GM12878 (cell line): ENCODE measurements at regions not wholly inside any gene's neighbourhood (a gene's known extent, or its start where the extent isn't known, plus 50 kb on each side); places are given as distances from the start of the nearest gene placed in this dataset.

Experiments used
- ATAC-seq: fragments of 200-7000 bp; cut with Tn5 transposase; 3 replicates; pipeline ENCODE4 v1.9.1; 2020; ENCODE audit warnings: mild to moderate bottlenecking, moderate library complexity
- BruUV-seq: library from RNA; stranded (reverse); fragments of 400-500 nt; replicated peaks from 2 replicates; lab custom pipeline; 2021; lab: Mats Ljungman, UMichigan
- CTCF ChIA-PET: fragments of 300-600 bp; sonication (Branson Sonifier 250); formaldehyde crosslinking; extraction: SDS; loops from one replicate; lab custom pipeline; 2021; ENCODE audit warnings: inconsistent platforms; lab: Yijun Ruan, JAX
- POLR2A ChIA-PET: fragments of 350-600 bp; formaldehyde crosslinking; extraction: SDS; loops from one replicate; lab custom pipeline; 2021; ENCODE audit warnings: inconsistent platforms; lab: Charles Lee
- RAD21 ChIA-PET: fragments of 300-600 bp; sonication (Branson Sonifier 250); formaldehyde crosslinking; loops from one replicate; lab custom pipeline; 2023; ENCODE audit warnings: antibody characterized with exemption; ENCODE audit not compliant: unreplicated experiment; lab: Charles Lee
- SMC1A ChIA-PET: fragments of 300-600 bp; sonication (Branson Sonifier 250); formaldehyde crosslinking; loops from one replicate; lab custom pipeline; 2023; ENCODE audit not compliant: unreplicated experiment, uncharacterized antibody; lab: Charles Lee
- DNase-seq: peaks from one replicate; pipeline ENCODE4 v3.0.0-alpha.2; 2011; ENCODE audit warnings: low read depth, low spot score
- FAIRE-seq: peaks from 3 replicates; lab custom pipeline; 2011; peaks lifted over from hg19 to GRCh38; lab: Jason Lieb, UNC
- H2AFZ ChIP-seq: 2 replicates; pipeline ENCODE4 v1.6.0; 2011; ENCODE audit warnings: low read depth, low read length, control low read depth; ENCODE audit not compliant: control insufficient read depth
- H3K27ac ChIP-seq: 2 replicates; pipeline ENCODE4 v1.5.1; 2011; ENCODE audit warnings: control low read depth; ENCODE audit not compliant: control insufficient read depth, insufficient read depth
- H3K27me3 ChIP-seq, 2 experiments: replicated peaks in 1 of 2; 2 replicates each; pipeline versions ENCODE4 v1.6.0 to v1.6.1; 2011; ENCODE audit warnings: low read length in 1 of 2; ENCODE audit not compliant: control insufficient read depth in 2 of 2, insufficient read depth in 2 of 2
- H3K36me3 ChIP-seq, 2 experiments: 2 replicates each; pipeline ENCODE4 v1.5.1; 2011; ENCODE audit warnings: low read length in 1 of 2; ENCODE audit not compliant: control insufficient read depth in 2 of 2, insufficient read depth in 2 of 2
- H3K4me1 ChIP-seq: 2 replicates; pipeline ENCODE4 v1.6.1; 2011; ENCODE audit warnings: mild to moderate bottlenecking, low read length, moderate library complexity, mixed read lengths; ENCODE audit not compliant: control insufficient read depth, insufficient read depth
- H3K4me2 ChIP-seq: 2 replicates; pipeline ENCODE4 v1.6.0; 2011; ENCODE audit warnings: control low read depth; ENCODE audit not compliant: control insufficient read depth, insufficient read depth
- H3K4me3 ChIP-seq: fragments of 200-600 bp; sonication (generic); 2 replicates; pipeline ENCODE4 v1.5.1; 2016
- H3K79me2 ChIP-seq: 2 replicates; pipeline ENCODE4 v1.6.0; 2011; ENCODE audit warnings: low read length; ENCODE audit not compliant: control insufficient read depth, insufficient read depth
- H3K9ac ChIP-seq: 2 replicates; pipeline ENCODE4 v1.8.0; 2011; ENCODE audit warnings: low read length, control low read depth, mixed read lengths; ENCODE audit not compliant: control insufficient read depth, insufficient read depth
- H3K9me3 ChIP-seq: replicated peaks from 3 replicates; pipeline ENCODE4 v1.5.1; 2011; ENCODE audit warnings: mild to moderate bottlenecking, low read length; ENCODE audit not compliant: control insufficient read depth, insufficient read depth
- H4K20me1 ChIP-seq: 2 replicates; pipeline ENCODE4 v1.6.0; 2011; ENCODE audit not compliant: control insufficient read depth, insufficient read depth
- ATF3 ChIP-seq: IDR thresholded peaks from 2 replicates; pipeline ENCODE4 v1.6.1; 2011; ENCODE audit warnings: low read depth, mild to moderate bottlenecking, low read length, moderate library complexity, borderline replicate concordance; ENCODE audit errors: extremely low read depth
- CBFB ChIP-seq: IDR thresholded peaks from 2 replicates; pipeline ENCODE4 v1.6.1; 2016; ENCODE audit warnings: antibody characterized with exemption, low read depth
- KDM1A ChIP-seq: fragments of 200-600 bp; sonication (generic); IDR thresholded peaks from 2 replicates; pipeline ENCODE4 v1.6.1; 2016; ENCODE audit warnings: borderline replicate concordance
- LARP7 ChIP-seq: fragments of 450-650 bp; IDR thresholded peaks from 2 replicates; pipeline ENCODE4 v1.6.1; 2017; ENCODE audit warnings: mild to moderate bottlenecking
- RELB ChIP-seq: fragments of 450-650 bp; IDR thresholded peaks from 2 replicates; pipeline ENCODE4 v1.6.1; 2017; ENCODE audit warnings: low read depth, mild to moderate bottlenecking, moderate library complexity
- SIX5 ChIP-seq: IDR thresholded peaks from 2 replicates; pipeline ENCODE4 v1.6.1; 2011; ENCODE audit warnings: mild to moderate bottlenecking, low read depth, low read length, moderate library complexity; ENCODE audit not compliant: severe bottlenecking
- TCF12 ChIP-seq: IDR thresholded peaks from 2 replicates; pipeline ENCODE4 v1.6.1; 2011; ENCODE audit warnings: low read depth, mild to moderate bottlenecking, low read length
- ZBED1 ChIP-seq: IDR thresholded peaks from 2 replicates; pipeline ENCODE4 v1.6.1; 2016; ENCODE audit warnings: borderline replicate concordance
- WGBS: methylation state at CpG from one replicate; pipeline ENCODE4 v1.1.6; 2016; ENCODE audit warnings: low lambda C conversion rate; ENCODE audit not compliant: insufficient replicate concordance, insufficient coverage; ENCODE audit errors: missing lambda C conversion rate; 5-methylcytosine and 5-hydroxymethylcytosine counted together
- in situ Hi-C: fragments of 300-500 bp; cut with MboI; formaldehyde crosslinking; loops from 9 replicates; pipeline ENCODE4 v1.14.3; 2018; ENCODE audit warnings: mixed read lengths
- intact Hi-C: fragments of 100-400 bp; cut with micrococcal nuclease; formaldehyde crosslinking; loops from one replicate; pipeline ENCODE4 v1.14.2; 2022; ENCODE audit not compliant: unreplicated experiment

GRCh38 chr9:16132513-16132912 is 579.7 kb downstream of the CCDC171 start:
- H3K4me1 ChIP-seq: no peaks in the 10 kb centered on the region
- SMC1A ChIA-PET: interaction anchor here (1.5 to 4.1 kb wide), 2 partner anchors 254 to 259 kb away, joined by 3 to 30 read pairs; no protein-coding TSS in a partner anchor
- H2AFZ ChIP-seq: no peak overlapping the region
- in situ Hi-C loops (loop anchor here (10.0 kb wide), 1 partner anchor 258 kb away; no protein-coding TSS in a partner anchor), intact Hi-C loops (no loop called here)
- no peaks in the 10 kb centered on the region for H3K79me2 ChIP-seq
- RAD21 ChIA-PET: interaction anchor here (1.6 kb wide), 1 partner anchor 259 kb away, joined by 4 read pairs; no protein-coding TSS in a partner anchor
- no peak overlapping the region for H3K4me2 ChIP-seq
- H3K9me3 ChIP-seq: no peaks in the 10 kb centered on the region; the same call in 2 of the 3 replicates
- WGBS: 31% methylated on average over 6 of the region's 6 CpGs
- TF ChIP-seq CBFB: no peak
- TF ChIP-seq RELB: no peak
- no peak for TF ChIP-seq LARP7
- no peak for TF ChIP-seq KDM1A
- no peak for TF ChIP-seq SIX5
- TF ChIP-seq ATF3: no peak
- TF ChIP-seq TCF12: no peak
- TF ChIP-seq ZBED1: no peak
- H4K20me1 ChIP-seq: no peaks in the 10 kb centered on the region
- no peaks in the 10 kb centered on the region for H3K36me3 ChIP-seq
- no peak for ATAC-seq
- POLR2A ChIA-PET: no interaction called here
- no peak for DNase-seq
- no peak overlapping the region for H3K9ac ChIP-seq
- no peak overlapping the region for H3K4me3 ChIP-seq
- FAIRE-seq: no peak
- BruUV-seq: no TSS peak
- no peak overlapping the region for H3K27ac ChIP-seq
- H3K27me3 ChIP-seq: no peaks in the 10 kb centered on the region; a peak in 1 of 4 replicates
- CTCF ChIA-PET: interaction anchor here (1.1 to 4.1 kb wide), 7 partner anchors 8 to 292 kb away, joined by 3 to 49 read pairs (median 9); no protein-coding TSS in a partner anchor
